Loucy (cell line): ENCODE measurements at regions not wholly inside any gene's neighbourhood (a gene's known extent, or its start where the extent isn't known, plus 50 kb on each side); places are given as distances from the start of the nearest gene placed in this dataset.
"Not testable (repeated sequence)": the region's sequence is repeated elsewhere in the genome, so short reads cannot be mapped to it uniquely, and the experiment has no call there.

Source experiments
- H2AFZ ChIP-seq: fragments of 200-600 bp; sonication (generic); 2 replicates; pipeline ENCODE4 v1.6.0; 2016; ENCODE audit warnings: antibody characterized with exemption, mild to moderate bottlenecking, low read length, moderate library complexity
- H3F3A ChIP-seq: fragments of 200-600 bp; 2 replicates; pipeline ENCODE4 v1.6.0; 2016; ENCODE audit warnings: antibody characterized with exemption, low read depth, mild to moderate bottlenecking
- H3K27me3 ChIP-seq: fragments of 200-600 bp; sonication (generic); 2 replicates; pipeline ENCODE4 v1.6.1; 2014; ENCODE audit warnings: low read length, mild to moderate bottlenecking; ENCODE audit not compliant: insufficient read depth, poor library complexity, severe bottlenecking
- H3K36me3 ChIP-seq: fragments of 200-600 bp; sonication (generic); 2 replicates; pipeline ENCODE4 v1.6.1; 2016; ENCODE audit warnings: low read length; ENCODE audit not compliant: insufficient read depth
- H3K4me1 ChIP-seq: fragments of 200-600 bp; sonication (generic); 2 replicates; pipeline ENCODE4 v1.5.1; 2014; ENCODE audit warnings: low read length, mild to moderate bottlenecking; ENCODE audit not compliant: insufficient read depth, poor library complexity, severe bottlenecking
- H3K4me2 ChIP-seq: fragments of 200-600 bp; sonication (generic); 2 replicates; pipeline ENCODE4 v1.6.0; 2014; ENCODE audit warnings: antibody characterized with exemption, low read length, low read depth, mild to moderate bottlenecking; ENCODE audit not compliant: poor library complexity, severe bottlenecking
- H3K4me3 ChIP-seq: fragments of 200-600 bp; sonication (generic); 2 replicates; pipeline ENCODE4 v1.5.1; 2014; ENCODE audit warnings: low read length, mild to moderate bottlenecking, mixed read lengths; ENCODE audit not compliant: poor library complexity, severe bottlenecking
- H3K79me2 ChIP-seq: fragments of 200-600 bp; sonication (generic); 2 replicates; pipeline ENCODE4 v1.6.1; 2014; ENCODE audit warnings: low read length; ENCODE audit not compliant: insufficient read depth
- H3K9ac ChIP-seq: fragments of 200-600 bp; sonication (generic); 2 replicates; pipeline ENCODE4 v1.6.0; 2014; ENCODE audit warnings: mild to moderate bottlenecking, low read depth, low read length, moderate library complexity; ENCODE audit not compliant: poor library complexity, severe bottlenecking
- H3K9me2 ChIP-seq: fragments of 200-600 bp; sonication (generic); replicated peaks from 2 replicates; pipeline ENCODE4 v1.6.1; 2016; ENCODE audit warnings: low read depth, low read length, mixed read lengths
- H3K9me3 ChIP-seq: fragments of 200-600 bp; sonication (generic); 2 replicates; pipeline ENCODE4 v1.6.1; 2014; ENCODE audit warnings: mild to moderate bottlenecking, antibody characterized with exemption, low read length, low read depth; ENCODE audit not compliant: insufficient read depth
- H4K20me1 ChIP-seq: fragments of 200-600 bp; sonication (generic); 2 replicates; pipeline ENCODE4 v1.6.0; 2014; ENCODE audit warnings: antibody characterized with exemption, low read length, mild to moderate bottlenecking; ENCODE audit not compliant: insufficient read depth, poor library complexity, severe bottlenecking
- CTCF ChIP-seq: fragments of 200-600 bp; sonication (generic); conservative IDR thresholded peaks from 2 replicates; pipeline ENCODE4 v1.5.1; 2014; ENCODE audit warnings: mild to moderate bottlenecking, antibody characterized with exemption, low read length
- EZH2phosphoT487 ChIP-seq: fragments of 200-600 bp; IDR thresholded peaks from 2 replicates; pipeline ENCODE4 v1.6.1; 2018; ENCODE audit warnings: antibody characterized with exemption, mild to moderate bottlenecking, moderate library complexity, borderline replicate concordance

DNA sequence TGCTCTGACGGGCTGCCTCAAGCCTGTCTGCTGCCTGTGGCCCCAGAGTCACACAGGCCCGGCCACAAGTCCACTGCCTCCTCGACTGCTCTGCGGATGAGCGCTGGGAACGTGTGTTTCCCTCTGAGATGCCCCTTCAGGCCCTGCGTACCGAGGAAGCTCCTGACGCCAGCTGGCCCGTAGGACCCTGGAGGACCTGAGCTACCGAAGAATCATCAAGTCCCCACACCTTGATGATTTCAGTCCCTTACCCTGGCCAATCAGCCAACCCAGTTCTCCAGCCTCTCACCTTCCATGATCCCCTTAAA lies 96.6 kb upstream of the LRPAP1 start:
- TF ChIP-seq EZH2phosphoT487 (no peak), CTCF (no peak)
- Histone ChIP-seq H3K9ac (no peak overlapping the region), H3K27me3 (no peaks in the 10 kb centered on the region), H4K20me1 (no peaks in the 10 kb centered on the region), H3K36me3 (no peaks in the 10 kb centered on the region), H3K9me3 (no peaks in the 10 kb centered on the region), H2AFZ (no peak overlapping the region), H3K4me1 (no peaks in the 10 kb centered on the region), H3K9me2 (no peaks in the 10 kb centered on the region), H3K79me2 (no peaks in the 10 kb centered on the region), H3F3A (no peaks in the 10 kb centered on the region), H3K4me3 (no peak overlapping the region), H3K4me2 (no peak overlapping the region)

- H2AFZ ChIP-seq, H3K79me2 ChIP-seq, H3K4me3 ChIP-seq, H3K4me2 ChIP-seq, H3K27me3 ChIP-seq, H3K4me1 ChIP-seq, H3K9ac ChIP-seq, H3K9me2 ChIP-seq, H4K20me1 ChIP-seq, H3K36me3 ChIP-seq, H3F3A ChIP-seq, H3K9me3 ChIP-seq: not testable (repeated sequence)
Measured at GRCh38 chr4:3627967-3628867, 96.0 kb upstream of the LRPAP1 start.

DNA sequence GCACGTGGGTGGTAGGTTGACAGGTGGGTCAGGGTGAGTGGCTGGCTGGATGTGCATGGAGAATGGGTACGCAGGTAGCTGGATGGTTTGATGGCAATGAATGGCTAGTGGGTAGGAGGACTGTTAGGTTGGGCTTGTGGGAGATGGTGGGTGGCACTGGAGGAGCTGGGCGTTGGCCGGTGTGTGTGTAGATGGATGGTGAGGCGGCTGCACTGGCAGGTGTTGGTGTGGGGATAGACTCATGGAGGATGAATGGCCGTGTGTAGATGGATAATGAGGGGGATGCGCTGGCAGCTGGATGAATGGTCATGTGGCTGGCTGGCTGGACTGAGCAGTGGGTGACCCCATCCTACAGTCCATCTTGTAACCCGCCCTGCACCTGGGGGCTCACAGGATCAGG lies 95.2 kb upstream of the LRPAP1 start:
- H3K27me3 ChIP-seq, H3K36me3 ChIP-seq, H2AFZ ChIP-seq, H3K9me3 ChIP-seq, H4K20me1 ChIP-seq, H3K4me2 ChIP-seq, H3K4me1 ChIP-seq, H3K9me2 ChIP-seq, H3K79me2 ChIP-seq, H3K9ac ChIP-seq, H3K4me3 ChIP-seq, H3F3A ChIP-seq: not testable (repeated sequence)

DNA sequence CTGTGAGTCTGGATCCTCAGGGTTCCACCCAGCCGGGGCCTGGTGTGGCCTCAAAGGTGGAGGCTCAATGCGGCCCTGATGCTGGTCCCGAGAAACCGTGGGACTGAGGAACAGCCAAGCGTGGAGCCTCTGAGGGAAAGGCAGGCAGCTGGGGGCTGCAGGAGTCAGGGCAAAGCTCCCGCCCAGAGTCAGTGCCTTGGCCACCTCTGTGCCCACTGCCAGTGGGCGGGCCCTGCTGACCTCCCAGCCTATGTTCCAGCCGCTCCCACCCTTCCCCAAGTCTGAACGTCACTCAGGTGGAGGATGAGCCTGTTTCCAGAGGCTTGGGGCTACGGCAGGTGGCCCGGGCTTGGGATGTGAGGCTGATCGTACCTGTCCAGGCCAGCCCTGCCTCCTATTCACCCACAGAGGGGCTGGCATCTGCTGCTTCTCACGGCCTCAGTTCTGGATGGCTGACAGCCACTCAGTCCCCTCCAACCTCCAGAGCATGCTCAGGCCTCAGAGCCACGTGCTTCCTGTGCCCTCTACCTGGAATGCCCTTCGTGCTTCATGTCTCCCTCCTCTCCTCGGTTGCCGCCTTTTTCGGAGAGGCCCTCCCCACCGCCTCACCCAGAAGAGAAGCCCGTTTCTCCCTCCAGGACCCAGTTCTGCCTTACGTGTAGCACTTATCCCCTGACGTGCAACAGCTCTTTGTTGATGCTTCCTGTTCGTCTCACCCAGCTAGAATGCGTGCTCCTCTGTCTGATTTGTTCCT lies 94.1 kb upstream of the LRPAP1 start:
- H3K27me3 ChIP-seq, H3K4me1 ChIP-seq: not testable (repeated sequence)

GRCh38 chr4:3625286-3625875 lies 93.2 kb upstream of the LRPAP1 start:
- not testable (repeated sequence) for H3K4me3 ChIP-seq, H3K36me3 ChIP-seq, H3F3A ChIP-seq, H2AFZ ChIP-seq, H4K20me1 ChIP-seq, H3K9me3 ChIP-seq, H3K27me3 ChIP-seq, H3K9me2 ChIP-seq, H3K79me2 ChIP-seq, H3K4me1 ChIP-seq, H3K4me2 ChIP-seq, H3K9ac ChIP-seq

More for the DNA sequence above, 94.1 kb upstream of the LRPAP1 start:
- H3F3A ChIP-seq, H3K79me2 ChIP-seq, H3K4me2 ChIP-seq, H3K36me3 ChIP-seq, H3K9me3 ChIP-seq, H3K4me3 ChIP-seq, H2AFZ ChIP-seq, H3K9ac ChIP-seq, H4K20me1 ChIP-seq, H3K9me2 ChIP-seq: not testable (repeated sequence)

DNA sequence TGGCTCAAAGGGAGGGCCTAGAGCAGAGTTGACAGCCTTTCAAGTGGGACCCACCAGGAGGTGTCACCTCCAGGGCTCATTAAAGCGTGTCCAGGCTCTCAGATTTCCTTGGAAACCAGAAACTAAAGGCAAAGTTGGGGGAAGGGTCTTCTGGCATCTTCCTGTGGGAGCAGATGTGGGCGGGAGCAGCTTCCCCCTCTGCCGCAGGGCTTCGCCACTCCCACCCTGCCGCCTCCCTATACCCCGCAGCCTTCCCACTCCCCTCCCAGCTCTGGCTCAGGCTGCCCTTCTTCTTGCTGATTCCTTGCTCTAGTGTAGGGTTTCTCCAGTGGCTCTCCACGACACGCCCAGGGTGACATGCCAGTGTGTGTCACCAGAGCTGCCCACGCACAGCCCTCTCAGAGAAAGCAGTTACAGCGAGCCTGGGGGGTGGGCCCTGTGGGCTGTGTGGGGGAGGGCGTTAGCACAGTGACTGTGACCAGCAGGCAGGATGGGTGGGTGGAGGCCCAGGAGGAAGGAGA lies 91.6 kb upstream of the LRPAP1 start:
- not testable (repeated sequence) for H3K4me1 ChIP-seq, H2AFZ ChIP-seq, H3K4me2 ChIP-seq, H3K9me2 ChIP-seq, H3K9ac ChIP-seq, H3K9me3 ChIP-seq, H3K4me3 ChIP-seq, H3F3A ChIP-seq, H3K27me3 ChIP-seq, H3K36me3 ChIP-seq, H4K20me1 ChIP-seq, H3K79me2 ChIP-seq
